ENCODE measurements at regions not wholly inside any gene's neighbourhood (a gene's known extent, or its start where the extent isn't known, plus 50 kb on each side); places are given as distances from the start of the nearest gene placed in this dataset.

DNA sequence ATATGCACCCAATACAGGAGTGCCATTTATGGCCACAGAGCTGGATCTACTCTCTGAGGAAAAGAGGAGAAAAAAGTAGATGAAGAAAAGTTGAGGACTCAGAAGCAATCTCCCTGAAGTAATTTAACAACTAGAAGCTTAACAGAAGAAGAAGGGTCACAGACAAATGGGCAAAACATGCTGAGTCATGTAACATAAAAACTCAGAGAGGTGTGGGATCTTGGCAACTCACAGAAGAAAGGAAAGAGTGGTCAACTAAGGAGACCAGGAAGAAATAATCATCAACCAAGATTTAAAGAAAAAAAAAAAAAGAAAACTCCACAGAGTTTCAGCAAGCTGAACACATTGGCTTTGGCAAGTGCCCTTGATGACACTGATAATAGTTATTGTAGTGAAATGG is 51.8 kb upstream of the BET1 start (continued):
- no peak for TF ChIP-seq ZNF19 (tag by site-specific recombination; IDR thresholded peaks at IDR 0.05; ENCODE audit: low read depth)
- no peak for TF ChIP-seq ZNF341 (tag by site-specific recombination; IDR thresholded peaks at IDR 0.05; ENCODE audit: low read depth)
- no peak for TF ChIP-seq ZFP69B (tag by site-specific recombination; IDR thresholded peaks at IDR 0.05)
- TF ChIP-seq ZNF629 (tag by site-specific recombination; IDR thresholded peaks at IDR 0.05) = no peak
- TF ChIP-seq, protein P1, sequence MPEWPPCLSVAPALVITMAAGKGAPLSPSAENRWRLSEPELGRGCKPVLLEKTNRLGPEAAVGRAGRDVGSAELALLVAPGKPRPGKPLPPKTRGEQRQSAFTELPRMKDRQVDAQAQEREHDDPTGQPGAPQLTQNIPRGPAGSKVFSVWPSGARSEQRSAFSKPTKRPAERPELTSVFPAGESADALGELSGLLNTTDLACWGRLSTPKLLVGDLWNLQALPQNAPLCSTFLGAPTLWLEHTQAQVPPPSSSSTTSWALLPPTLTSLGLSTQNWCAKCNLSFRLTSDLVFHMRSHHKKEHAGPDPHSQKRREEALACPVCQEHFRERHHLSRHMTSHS (tag by site-specific recombination; IDR thresholded peaks at IDR 0.05) = no peak
- TF ChIP-seq ZNF37A (tag by site-specific recombination; IDR thresholded peaks at IDR 0.05) = no peak
- TF ChIP-seq SP2 (tag by site-specific recombination; IDR thresholded peaks at IDR 0.05) = no peak

DNA sequence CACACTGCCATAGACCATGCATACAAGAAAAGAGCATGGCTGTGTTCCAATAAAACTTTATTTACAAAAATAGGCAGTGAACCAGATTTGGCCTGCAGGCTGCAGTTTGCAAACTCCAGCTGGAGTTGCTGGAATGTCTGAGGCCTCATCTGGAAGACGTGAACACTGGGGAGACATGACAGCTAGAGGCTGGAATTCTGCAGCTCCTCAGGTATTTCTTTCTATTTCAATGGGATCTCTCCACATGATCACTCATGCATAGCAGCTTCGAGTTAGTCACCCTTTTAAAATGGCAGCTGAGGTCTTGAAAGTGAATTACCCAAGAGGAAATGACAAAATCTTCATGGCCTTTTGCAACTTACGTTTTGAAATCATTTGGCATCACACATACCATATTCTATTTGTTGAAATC is 52.6 kb upstream of the BET1 start:
- no peaks in the 10 kb centered on the region for H3K9me3 ChIP-seq (ENCODE audit: control insufficient read depth, insufficient read depth, low read depth, low read length)
- TF ChIP-seq ZNF324 (tag by site-specific recombination; IDR thresholded peaks at IDR 0.05) = no peak
- no peak for TF ChIP-seq ZBTB20 (tag by site-specific recombination; IDR thresholded peaks at IDR 0.05)
- TF ChIP-seq, protein P2, sequence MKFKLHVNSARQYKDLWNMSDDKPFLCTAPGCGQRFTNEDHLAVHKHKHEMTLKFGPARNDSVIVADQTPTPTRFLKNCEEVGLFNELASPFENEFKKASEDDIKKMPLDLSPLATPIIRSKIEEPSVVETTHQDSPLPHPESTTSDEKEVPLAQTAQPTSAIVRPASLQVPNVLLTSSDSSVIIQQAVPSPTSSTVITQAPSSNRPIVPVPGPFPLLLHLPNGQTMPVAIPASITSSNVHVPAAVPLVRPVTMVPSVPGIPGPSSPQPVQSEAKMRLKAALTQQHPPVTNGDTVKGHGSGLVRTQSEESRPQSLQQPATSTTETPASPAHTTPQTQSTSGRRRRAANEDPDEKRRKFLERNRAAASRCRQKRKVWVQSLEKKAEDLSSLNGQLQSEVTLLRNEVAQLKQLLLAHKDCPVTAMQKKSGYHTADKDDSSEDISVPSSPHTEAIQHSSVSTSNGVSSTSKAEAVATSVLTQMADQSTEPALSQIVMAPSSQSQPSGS (tag by site-specific recombination; IDR thresholded peaks at IDR 0.05; ENCODE audit: low read depth) = no peak
- no peak for TF ChIP-seq ZNF658 (tag by site-specific recombination; IDR thresholded peaks at IDR 0.05)
- TF ChIP-seq, protein P3, sequence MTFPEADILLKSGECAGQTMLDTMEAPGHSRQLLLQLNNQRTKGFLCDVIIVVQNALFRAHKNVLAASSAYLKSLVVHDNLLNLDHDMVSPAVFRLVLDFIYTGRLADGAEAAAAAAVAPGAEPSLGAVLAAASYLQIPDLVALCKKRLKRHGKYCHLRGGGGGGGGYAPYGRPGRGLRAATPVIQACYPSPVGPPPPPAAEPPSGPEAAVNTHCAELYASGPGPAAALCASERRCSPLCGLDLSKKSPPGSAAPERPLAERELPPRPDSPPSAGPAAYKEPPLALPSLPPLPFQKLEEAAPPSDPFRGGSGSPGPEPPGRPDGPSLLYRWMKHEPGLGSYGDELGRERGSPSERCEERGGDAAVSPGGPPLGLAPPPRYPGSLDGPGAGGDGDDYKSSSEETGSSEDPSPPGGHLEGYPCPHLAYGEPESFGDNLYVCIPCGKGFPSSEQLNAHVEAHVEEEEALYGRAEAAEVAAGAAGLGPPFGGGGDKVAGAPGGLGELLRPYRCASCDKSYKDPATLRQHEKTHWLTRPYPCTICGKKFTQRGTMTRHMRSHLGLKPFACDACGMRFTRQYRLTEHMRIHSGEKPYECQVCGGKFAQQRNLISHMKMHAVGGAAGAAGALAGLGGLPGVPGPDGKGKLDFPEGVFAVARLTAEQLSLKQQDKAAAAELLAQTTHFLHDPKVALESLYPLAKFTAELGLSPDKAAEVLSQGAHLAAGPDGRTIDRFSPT (tag by site-specific recombination; IDR thresholded peaks at IDR 0.05) = no peak
- TF ChIP-seq ZNF747 (tag by site-specific recombination; IDR thresholded peaks at IDR 0.05) = no peak
- no peak for TF ChIP-seq GLI4 (tag by site-specific recombination; IDR thresholded peaks at IDR 0.05)
- TF ChIP-seq PRDM1 (tag by site-specific recombination; IDR thresholded peaks at IDR 0.05) = no peak
- TF ChIP-seq SP3 (tag by site-specific recombination; IDR thresholded peaks at IDR 0.05) = no peak
- no peak for TF ChIP-seq ZNF561 (tag by site-specific recombination; IDR thresholded peaks at IDR 0.05; ENCODE audit: borderline replicate concordance)
- no peak for TF ChIP-seq ZNF433 (tag by site-specific recombination; IDR thresholded peaks at IDR 0.05; ENCODE audit: low read depth)
- TF ChIP-seq ZNF785 (tag by site-specific recombination; IDR thresholded peaks at IDR 0.05) = no peak
- no peak for TF ChIP-seq ZBTB8A (tag by site-specific recombination; IDR thresholded peaks at IDR 0.05)
- TF ChIP-seq, protein P4, sequence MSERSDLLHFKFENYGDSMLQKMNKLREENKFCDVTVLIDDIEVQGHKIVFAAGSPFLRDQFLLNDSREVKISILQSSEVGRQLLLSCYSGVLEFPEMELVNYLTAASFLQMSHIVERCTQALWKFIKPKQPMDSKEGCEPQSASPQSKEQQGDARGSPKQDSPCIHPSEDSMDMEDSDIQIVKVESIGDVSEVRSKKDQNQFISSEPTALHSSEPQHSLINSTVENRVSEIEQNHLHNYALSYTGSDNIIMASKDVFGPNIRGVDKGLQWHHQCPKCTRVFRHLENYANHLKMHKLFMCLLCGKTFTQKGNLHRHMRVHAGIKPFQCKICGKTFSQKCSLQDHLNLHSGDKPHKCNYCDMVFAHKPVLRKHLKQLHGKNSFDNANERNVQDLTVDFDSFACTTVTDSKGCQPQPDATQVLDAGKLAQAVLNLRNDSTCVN (tag by site-specific recombination; optimal IDR thresholded peaks at IDR 0.05) = no peak
- TF ChIP-seq ZNF292 (tag by site-specific recombination; IDR thresholded peaks at IDR 0.05; ENCODE audit: borderline replicate concordance, low read depth) = no peak
- no peaks in the 10 kb centered on the region for H3K36me3 ChIP-seq (ENCODE audit: control insufficient read depth in 2 of 2, insufficient read depth in 1 of 2, low read length in 2 of 2)
- H3K4me3 ChIP-seq (ENCODE audit: low read depth, low read length) = no peak overlapping the region
- no peaks in the 10 kb centered on the region for H3K4me1 ChIP-seq (ENCODE audit: control insufficient read depth, insufficient read depth, low read length)
- ChIA-PET POLR2A (no interaction called here), CTCF (no interaction called here)
- H3K27ac ChIP-seq (ENCODE audit: extremely low read depth, low read depth, low read length) = no peak overlapping the region
